Adrenal gland (tissue), 9 donors: ENCODE measurements at regions not wholly inside any gene's neighbourhood (a gene's known extent, or its start where the extent isn't known, plus 50 kb on each side); places are given as distances from the start of the nearest gene placed in this dataset.

Experiments used
- DNase-seq, 7 donors: peaks; one replicate each; pipeline ENCODE4 v3.0.0-alpha.2; 2019 to 2020
- H3K27ac ChIP-seq, 5 donors: fragments of 200-600 bp; sonication (generic) in 4 of 5; 1 replicate in 3 of 5; 2 replicates in 2 of 5; pipeline versions ENCODE4 v1.5.1 to v1.8.0; 2016 to 2020; ENCODE audit warnings: mild to moderate bottlenecking in 1 of 5
- H3K27me3 ChIP-seq: fragments of 200-600 bp; 2 replicates; pipeline ENCODE4 v1.8.0; 2021
- H3K36me3 ChIP-seq, 2 donors: fragments of 200-600 bp; replicated peaks in 1 of 2; 1 replicate in 1 of 2; 2 replicates in 1 of 2; pipeline versions ENCODE4 v1.5.1 to v1.8.0; 2018 to 2022
- H3K4me1 ChIP-seq, 2 donors: fragments of 200-600 bp; replicated peaks in 1 of 2; 1 replicate in 1 of 2; 2 replicates in 1 of 2; pipeline versions ENCODE4 v1.5.1 to v1.8.0; 2018 to 2021
- H3K4me3 ChIP-seq, 4 donors: fragments of 200-600 bp; sonication (generic) in 3 of 4; one replicate each; pipeline ENCODE4 v1.5.1; 2016 to 2018
- H3K9me3 ChIP-seq, 3 donors: fragments of 200-600 bp; sonication (generic) in 1 of 3; replicated peaks in 1 of 3; 1 replicate in 2 of 3; 2 replicates in 1 of 3; pipeline versions ENCODE4 v1.5.1 to v1.8.0; 2016 to 2021
- POLR2A ChIP-seq, 2 donors: fragments of 450-650 bp; IDR thresholded peaks; one replicate each; pipeline ENCODE4 v1.6.1; 2017; ENCODE audit warnings: antibody characterized with exemption in 2 of 2, mild to moderate bottlenecking in 2 of 2, moderate library complexity in 1 of 2
- WGBS, 4 donors: extraction: QIAGEN DNeasy Blood & Tissue Kit in 2 of 4; methylation state at CpG; one replicate each; pipeline versions ENCODE4 v1.1.5 to v1.1.7; 2013 to 2017; 5-methylcytosine and 5-hydroxymethylcytosine counted together
- intact Hi-C, 2 donors: fragments of 100-400 bp; cut with DNase I; formaldehyde crosslinking; loops; one replicate each; pipeline versions ENCODE4 v1.14.1 to v1.15.0; 2022 to 2023
- TF ChIP-seq, protein P1 (sequence below), 6 experiments: fragments of 450-650 bp in 4 of 6; fragments of 200-600 bp in 2 of 6; sonication (generic) in 1 of 6; IDR thresholded peaks; 1 replicate in 5 of 6; 2 replicates in 1 of 6; pipeline versions ENCODE4 v1.5.1 to v1.8.0; 2016 to 2021; ENCODE audit warnings: antibody characterized with exemption in 6 of 6, mild to moderate bottlenecking in 2 of 6, moderate library complexity in 1 of 6
- donor health status: healthy with polysubstance abuse.
- donor health status: Bipolar disorder and iron deficiency.
- donor health status: DM: yes; HTN: yes; CAD: no.
- donor health status: DM: no; HTN: no; CAD: no.
- donor health status: DM: no; HTN: no; CAD: no.

DNA sequence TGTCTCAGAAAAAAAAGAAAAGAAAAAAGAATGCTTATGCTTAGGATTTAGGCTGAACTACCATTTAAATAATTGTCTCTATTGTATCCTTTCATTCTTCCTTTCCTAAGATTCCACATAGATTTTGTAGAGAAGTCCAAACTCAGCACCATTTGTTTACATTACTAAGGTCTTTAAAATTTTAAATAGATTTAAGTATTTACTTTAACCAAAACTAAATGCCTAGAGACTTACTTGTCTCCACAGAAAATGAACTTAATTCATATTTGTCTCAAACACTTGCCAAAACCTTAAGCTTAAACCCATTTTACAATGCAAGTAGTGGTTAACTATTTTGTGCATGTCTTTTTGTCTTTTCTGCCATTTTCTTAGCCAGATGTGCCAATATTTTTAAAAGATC is 54.1 kb upstream of the ABI1 start:
- H3K27ac ChIP-seq: no peak overlapping the region
- H3K36me3 ChIP-seq: no peaks in the 10 kb centered on the region
- no peak overlapping the region for H3K4me3 ChIP-seq
- no peaks in the 10 kb centered on the region for H3K9me3 ChIP-seq
- DNase-seq: no peak
- intact Hi-C loops: no loop called here
- H3K4me1 ChIP-seq: no peaks in the 10 kb centered on the region
- no peaks in the 10 kb centered on the region for H3K27me3 ChIP-seq
- TF ChIP-seq POLR2A (IDR thresholded peaks at IDR 0.05): no peak
- TF ChIP-seq, protein P1, sequence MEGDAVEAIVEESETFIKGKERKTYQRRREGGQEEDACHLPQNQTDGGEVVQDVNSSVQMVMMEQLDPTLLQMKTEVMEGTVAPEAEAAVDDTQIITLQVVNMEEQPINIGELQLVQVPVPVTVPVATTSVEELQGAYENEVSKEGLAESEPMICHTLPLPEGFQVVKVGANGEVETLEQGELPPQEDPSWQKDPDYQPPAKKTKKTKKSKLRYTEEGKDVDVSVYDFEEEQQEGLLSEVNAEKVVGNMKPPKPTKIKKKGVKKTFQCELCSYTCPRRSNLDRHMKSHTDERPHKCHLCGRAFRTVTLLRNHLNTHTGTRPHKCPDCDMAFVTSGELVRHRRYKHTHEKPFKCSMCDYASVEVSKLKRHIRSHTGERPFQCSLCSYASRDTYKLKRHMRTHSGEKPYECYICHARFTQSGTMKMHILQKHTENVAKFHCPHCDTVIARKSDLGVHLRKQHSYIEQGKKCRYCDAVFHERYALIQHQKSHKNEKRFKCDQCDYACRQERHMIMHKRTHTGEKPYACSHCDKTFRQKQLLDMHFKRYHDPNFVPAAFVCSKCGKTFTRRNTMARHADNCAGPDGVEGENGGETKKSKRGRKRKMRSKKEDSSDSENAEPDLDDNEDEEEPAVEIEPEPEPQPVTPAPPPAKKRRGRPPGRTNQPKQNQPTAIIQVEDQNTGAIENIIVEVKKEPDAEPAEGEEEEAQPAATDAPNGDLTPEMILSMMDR (IDR thresholded peaks at IDR 0.05): no peak

DNA sequence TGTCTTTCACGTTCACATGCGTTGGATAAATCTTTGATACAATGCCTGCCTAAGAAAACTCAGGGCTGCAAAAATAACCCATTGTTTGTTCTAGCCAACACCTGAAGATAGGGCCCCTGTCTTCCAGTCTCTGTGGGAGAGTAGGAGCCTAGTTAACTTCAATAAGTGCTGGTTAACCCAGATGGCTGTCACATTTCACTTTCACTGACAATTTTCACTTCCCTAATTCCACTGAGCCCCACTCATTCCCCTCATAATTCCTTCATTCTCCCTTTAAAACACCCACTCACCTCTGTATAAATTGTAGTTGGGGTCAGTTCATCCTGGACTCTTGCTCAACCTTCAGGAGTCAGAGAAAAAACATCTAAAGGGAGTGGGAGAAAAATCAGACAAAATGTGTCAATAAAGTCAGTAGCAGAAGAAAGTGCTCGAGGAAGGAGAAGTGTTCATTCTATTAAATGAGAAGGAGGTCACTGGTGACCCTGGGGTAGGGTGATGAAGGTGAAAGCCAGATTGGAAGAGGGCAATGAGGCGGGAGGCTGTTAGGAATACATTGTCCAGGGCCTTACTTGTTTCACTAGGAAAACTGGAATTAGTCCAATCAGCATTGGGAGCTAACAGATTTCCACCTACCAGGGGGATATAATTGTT is 51.2 kb upstream of the ABI1 start:
- Histone ChIP-seq H3K27me3 (no peaks in the 10 kb centered on the region), H3K4me3 (no peak overlapping the region), H3K27ac (no peak overlapping the region), H3K9me3 (no peaks in the 10 kb centered on the region), H3K36me3 (no peaks in the 10 kb centered on the region), H3K4me1 (no peaks in the 10 kb centered on the region)
- intact Hi-C loops: no loop called here
- 67 to 72% (median 71%) methylated on average over 4 of the region's 4 CpGs for WGBS, 4 donors
- TF ChIP-seq, protein P1 (IDR thresholded peaks at IDR 0.05): no peak
- TF ChIP-seq POLR2A (IDR thresholded peaks at IDR 0.05): no peak
- DNase-seq: no peak
